NCI-H128 (cell line): ENCODE measurements at regions not wholly inside any gene's neighbourhood (a gene's known extent, or its start where the extent isn't known, plus 50 kb on each side); places are given as distances from the start of the nearest gene placed in this dataset.

Experiments used
- DNase-seq: peaks from one replicate; lab custom pipeline; 2025; ENCODE audit not compliant: unreplicated experiment; lab: John Stamatoyannopoulos, UW

- DNase-seq: no peak
These were observed 186.8 kb downstream of the ZEB2 start for GRCh38 chr2:144333143-144333555.

- peak; percentile 45 for DNase-seq
These were observed 187.4 kb downstream of the ZEB2 start for GRCh38 chr2:144332356-144333142.

- peak; percentile 42 for DNase-seq
These were observed 188.1 kb downstream of the ZEB2 start for GRCh38 chr2:144331674-144332355.

- DNase-seq: no peak
These were observed 188.8 kb downstream of the ZEB2 start for GRCh38 chr2:144330951-144331673.

GRCh38 chr2:144329472-144329871 is 190.4 kb downstream of the ZEB2 start:
- no peak for DNase-seq

- DNase-seq: no peak
These were observed 191.0 kb downstream of the ZEB2 start for GRCh38 chr2:144328938-144329337.

- DNase-seq: no peak
These were observed 193.1 kb downstream of the ZEB2 start for GRCh38 chr2:144326825-144327224.

GRCh38 chr2:144325086-144325485 is 194.8 kb downstream of the ZEB2 start:
- DNase-seq: no peak

GRCh38 chr2:144324446-144325045 is 195.4 kb downstream of the ZEB2 start:
- DNase-seq: no peak

GRCh38 chr2:144323946-144324345 is 196.0 kb downstream of the ZEB2 start:
- DNase-seq: no peak

GRCh38 chr2:144322379-144322778 is 197.5 kb downstream of the ZEB2 start:
- no peak for DNase-seq

GRCh38 chr2:144320491-144320890 is 199.4 kb downstream of the ZEB2 start:
- no peak for DNase-seq

GRCh38 chr2:144317071-144317738 is 202.7 kb downstream of the ZEB2 start:
- no peak for DNase-seq

GRCh38 chr2:144310889-144311608 is 208.9 kb downstream of the ZEB2 start:
- DNase-seq: no peak

- no peak for DNase-seq
These were observed 209.4 kb downstream of the ZEB2 start for GRCh38 chr2:144310484-144310883.

GRCh38 chr2:144307711-144308110 is 212.2 kb downstream of the ZEB2 start:
- DNase-seq: no peak

- no peak for DNase-seq
These were observed 215.7 kb downstream of the ZEB2 start for GRCh38 chr2:144304202-144304601.

GRCh38 chr2:144300632-144301031 is 219.3 kb downstream of the ZEB2 start:
- no peak for DNase-seq

GRCh38 chr2:144290276-144290675 is 229.6 kb downstream of the ZEB2 start:
- no peak for DNase-seq

- no peak for DNase-seq
These were observed 231.5 kb downstream of the ZEB2 start for GRCh38 chr2:144288438-144288837.
